NCI-H187 treated with DMSO at 0.1 percent for 48 hours (cell line): ENCODE measurements at regions not wholly inside any gene's neighbourhood (a gene's known extent, or its start where the extent isn't known, plus 50 kb on each side); places are given as distances from the start of the nearest gene placed in this dataset.
"Not testable (repeated sequence)": the region's sequence is repeated elsewhere in the genome, so short reads cannot be mapped to it uniquely, and the experiment has no call there.

Experiments
- DNase-seq: peaks from one replicate; lab custom pipeline; 2025; lab: John Stamatoyannopoulos, UW

DNA sequence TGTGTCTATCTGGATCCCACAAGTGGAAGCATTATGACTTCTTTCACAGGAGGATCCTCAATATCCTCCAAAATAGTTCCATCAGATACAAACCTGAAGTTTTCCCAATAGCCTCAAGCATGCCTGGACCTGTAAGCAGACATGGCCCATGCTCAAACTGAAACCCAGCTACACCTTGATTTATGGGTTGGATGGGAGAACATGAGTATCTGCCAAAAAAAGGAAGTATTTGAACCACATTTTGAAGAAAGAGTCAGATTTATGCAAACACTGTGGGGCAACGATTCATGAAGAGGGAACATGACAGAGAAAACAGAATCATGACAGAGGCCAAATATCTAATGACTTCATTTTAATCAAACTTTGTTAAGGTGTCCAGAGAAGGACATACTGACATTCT lies 351.0 kb upstream of the NFIA start:
- no peak for DNase-seq

DNA sequence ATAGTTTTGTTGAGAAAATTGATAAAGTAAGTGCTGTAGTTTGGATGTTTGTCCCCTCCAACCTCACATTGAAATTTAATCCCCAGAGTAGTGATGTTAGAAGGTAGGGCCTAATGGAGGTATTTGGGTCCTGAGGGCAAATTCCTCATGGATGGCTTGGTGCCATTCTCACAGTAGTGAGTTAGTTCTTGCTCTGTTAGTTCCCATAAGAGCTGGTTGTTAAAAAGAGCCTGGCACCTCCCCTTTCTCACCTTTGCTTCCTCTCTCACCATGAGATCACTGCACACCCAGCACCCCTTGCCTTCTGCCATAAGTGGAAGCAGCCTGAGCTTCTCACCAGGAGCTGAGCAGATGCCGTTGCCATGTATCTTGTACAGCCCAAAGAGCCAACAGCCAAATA lies 354.8 kb upstream of the NFIA start:
- DNase-seq = no peak

DNA sequence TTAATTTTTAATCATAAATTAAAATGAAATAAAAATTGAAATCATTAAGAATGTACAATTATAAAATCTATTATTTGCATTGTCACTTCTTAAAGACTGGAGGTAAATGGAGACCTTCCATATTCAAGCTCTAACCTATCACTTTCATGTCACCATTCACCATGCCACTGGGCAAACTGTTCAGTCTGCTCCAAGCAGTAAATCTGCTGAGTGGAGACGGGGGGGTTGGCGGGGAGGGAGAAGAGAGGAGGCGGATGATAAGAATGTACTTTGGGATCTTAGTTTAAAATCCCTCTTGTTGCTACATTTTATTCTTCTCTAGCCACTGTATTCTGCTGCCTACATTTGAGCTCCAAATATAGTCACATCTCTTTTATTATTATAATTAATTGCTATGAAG lies 365.9 kb upstream of the NFIA start:
- no peak for DNase-seq

GRCh38 chr1:60715970-60716369 lies 366.4 kb upstream of the NFIA start:
- DNase-seq = no peak

DNA sequence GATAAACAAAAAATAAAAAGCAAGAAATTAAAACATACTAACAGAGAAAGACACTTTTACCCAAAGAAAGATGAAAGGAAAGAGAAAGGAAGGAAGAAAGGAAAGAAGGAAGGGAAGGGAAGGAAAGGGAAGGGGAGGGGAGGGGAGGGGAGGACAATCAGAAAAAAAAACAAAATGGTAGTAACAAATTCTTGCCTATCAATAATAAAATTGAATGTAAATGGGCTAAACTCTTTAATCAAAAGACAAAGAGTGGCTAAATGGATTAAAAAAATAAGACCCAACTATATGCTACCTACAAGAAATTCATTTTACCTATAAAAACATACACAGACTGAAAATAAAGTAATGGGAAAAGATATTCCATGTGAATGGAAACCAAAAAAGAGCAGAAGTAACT lies 372.9 kb upstream of the NFIA start:
- no peak for DNase-seq

DNA sequence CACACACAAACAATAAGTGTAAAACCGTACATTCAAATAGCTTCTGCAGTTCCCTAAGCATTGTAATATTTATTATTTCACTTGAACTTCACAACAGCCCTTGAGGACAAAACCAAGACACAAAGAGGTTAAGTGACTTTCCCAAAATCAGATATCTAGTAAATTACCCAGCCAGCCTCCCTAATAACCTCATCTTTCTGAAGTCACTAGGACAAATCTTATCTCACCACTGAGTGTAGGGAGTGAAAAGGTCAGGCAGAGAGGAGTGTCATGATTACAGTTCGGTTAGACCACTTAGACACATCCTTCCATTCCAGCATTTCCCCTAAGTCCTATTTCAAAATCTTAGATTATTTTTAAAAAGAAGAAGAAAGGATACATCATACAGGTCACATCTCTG lies 377.3 kb upstream of the NFIA start:
- DNase-seq = no peak

DNA sequence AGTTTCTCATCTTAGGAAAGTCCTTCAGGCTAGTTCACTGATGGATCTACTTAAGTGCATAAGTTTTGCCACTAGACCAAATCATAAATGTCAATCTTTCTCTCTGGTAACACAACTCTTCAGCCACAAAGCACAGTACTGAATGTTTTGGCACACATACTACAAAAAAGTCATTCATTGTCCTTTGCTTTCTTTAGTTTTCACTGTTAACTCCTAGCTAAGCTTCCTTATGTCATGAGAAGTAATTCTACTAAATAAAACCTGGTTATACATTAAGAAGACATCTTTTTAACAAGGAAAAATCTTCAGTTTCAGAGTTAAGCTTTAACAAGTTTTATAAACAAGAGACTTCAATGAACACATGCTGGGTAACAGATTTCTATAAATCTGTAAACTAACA lies 379.2 kb upstream of the NFIA start:
- no peak for DNase-seq

DNA sequence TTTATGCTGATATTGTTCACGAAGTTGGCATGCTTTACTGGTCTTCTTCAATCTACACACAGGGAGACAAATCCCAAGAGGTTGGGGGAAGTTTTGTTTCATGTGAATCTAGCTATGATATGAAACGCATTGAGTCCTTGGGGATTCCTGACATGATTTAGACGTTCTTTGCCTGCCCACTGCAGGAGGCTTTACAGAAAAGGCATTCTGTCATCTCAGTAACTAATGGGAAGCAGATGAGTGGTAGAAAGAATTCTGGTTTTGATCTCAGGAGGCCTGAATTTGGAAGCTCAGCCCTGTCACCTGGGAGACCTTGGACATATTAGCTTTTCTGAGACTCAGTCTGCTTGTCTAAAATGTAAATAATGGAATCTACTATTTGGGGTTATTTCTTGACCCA lies 383.0 kb upstream of the NFIA start:
- DNase-seq = no peak

DNA sequence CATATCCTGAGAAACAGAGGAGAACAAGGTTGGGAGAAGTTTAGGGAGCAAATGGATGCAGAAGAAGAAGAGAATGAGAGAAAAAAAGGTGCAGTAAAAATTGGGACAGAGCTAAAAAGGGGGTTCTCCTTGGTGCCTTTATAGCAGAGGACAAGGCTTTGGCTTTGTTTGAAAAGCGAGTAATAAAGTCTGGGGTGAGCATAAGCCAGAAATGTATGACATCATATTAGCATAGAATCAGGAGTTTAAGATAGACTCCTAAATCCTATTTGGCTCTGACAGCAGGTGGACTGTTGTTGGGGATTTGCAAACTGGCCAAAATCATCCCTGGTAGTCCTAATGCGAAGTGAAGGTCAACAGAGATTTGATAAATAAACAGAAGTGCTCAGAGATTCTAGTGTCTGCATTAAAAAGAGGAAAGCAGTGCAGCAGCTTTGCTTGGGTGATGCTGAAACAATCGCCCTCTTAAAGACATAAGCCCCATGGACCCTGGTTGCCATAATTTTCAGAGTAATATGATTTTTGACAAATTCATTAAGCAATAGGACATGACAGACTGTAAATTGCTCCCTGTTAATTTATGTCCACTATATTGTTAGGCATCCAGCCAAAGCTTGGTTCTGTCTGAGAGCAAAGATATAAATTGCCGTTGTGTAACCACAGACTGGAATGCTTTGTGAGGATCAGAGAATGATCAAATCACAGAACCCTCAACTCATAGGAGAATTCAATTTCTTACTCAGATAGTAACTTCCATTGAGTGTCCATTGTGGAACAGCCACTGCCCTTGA lies 385.0 kb upstream of the NFIA start:
- no peak for DNase-seq

DNA sequence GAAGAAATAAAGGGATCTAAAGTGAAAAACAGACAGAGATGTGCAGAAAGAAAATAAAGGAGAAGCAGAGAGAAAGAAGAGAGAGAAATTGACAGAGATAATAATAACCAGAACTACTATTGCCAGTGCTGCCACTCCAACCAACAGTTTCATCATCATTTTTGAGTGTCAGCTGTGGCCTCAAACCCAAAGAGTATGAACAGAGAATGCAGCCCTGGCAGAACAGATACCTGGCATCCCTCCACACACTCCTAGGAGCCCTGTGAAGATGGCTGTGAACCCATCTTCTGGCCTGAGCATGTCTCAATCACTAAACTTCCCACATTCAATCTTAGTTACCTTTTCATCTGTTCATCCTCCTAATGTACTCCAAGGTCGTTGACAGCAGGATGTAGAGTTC lies 385.8 kb upstream of the NFIA start:
- no peak for DNase-seq

GRCh38 chr1:60695716-60696171 lies 386.6 kb upstream of the NFIA start:
- no peak for DNase-seq

DNA sequence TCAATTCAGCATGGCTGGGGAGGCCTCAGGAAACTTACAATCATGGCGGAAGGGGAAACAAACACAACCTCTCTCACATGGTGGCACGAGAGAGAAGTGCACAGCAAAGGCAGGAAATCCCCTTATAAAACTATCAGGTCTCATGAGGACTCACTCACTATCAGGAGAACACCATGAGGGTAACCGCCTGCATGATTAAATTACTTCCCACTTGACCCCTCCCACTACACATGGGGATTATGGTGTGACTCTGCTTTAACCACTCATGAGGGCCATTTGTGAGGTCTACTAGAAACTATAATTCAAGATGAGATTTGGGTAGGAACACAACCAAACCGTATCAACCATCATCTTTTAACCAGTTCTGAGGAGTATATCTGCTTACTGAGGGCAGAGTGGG lies 387.4 kb upstream of the NFIA start:
- no peak for DNase-seq

DNA sequence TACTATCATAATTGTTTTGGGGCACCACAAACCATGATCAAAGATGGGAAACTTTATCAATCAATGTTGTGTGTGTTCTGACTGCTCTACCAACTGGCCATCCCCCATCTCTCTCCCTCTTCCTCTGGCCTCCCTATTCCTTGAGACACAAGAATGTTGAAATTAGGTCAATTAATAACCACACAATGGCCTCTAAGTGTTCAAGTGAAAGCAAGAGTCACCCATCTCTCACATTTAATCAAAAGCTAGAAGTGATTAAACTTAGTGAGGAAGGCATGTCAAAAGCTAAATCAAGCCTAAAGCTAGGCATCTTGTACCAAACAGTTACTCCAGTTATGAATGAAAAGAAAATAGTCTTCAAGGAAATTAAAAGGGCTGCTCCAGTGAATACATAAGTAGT lies 390.3 kb upstream of the NFIA start:
- no peak for DNase-seq

DNA sequence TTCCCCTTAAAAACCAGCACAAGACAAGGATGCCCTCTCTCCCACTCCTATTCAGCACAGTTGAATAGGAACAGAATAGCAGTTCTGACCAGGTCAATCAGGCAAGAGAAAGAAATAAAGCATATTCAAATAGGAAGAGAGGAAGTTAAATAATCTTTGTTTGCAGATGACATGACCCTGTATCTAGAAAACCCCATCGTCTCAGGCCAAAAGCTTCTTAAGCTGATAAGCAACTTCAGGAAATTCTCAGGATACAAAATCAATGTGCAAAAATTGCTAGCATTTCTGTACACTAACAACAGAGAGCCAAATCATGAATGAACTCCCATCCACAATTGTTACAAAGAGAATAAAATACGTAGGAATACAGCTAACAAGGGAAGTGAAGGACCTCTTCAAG lies 394.1 kb upstream of the NFIA start:
- DNase-seq = not testable (repeated sequence)

DNA sequence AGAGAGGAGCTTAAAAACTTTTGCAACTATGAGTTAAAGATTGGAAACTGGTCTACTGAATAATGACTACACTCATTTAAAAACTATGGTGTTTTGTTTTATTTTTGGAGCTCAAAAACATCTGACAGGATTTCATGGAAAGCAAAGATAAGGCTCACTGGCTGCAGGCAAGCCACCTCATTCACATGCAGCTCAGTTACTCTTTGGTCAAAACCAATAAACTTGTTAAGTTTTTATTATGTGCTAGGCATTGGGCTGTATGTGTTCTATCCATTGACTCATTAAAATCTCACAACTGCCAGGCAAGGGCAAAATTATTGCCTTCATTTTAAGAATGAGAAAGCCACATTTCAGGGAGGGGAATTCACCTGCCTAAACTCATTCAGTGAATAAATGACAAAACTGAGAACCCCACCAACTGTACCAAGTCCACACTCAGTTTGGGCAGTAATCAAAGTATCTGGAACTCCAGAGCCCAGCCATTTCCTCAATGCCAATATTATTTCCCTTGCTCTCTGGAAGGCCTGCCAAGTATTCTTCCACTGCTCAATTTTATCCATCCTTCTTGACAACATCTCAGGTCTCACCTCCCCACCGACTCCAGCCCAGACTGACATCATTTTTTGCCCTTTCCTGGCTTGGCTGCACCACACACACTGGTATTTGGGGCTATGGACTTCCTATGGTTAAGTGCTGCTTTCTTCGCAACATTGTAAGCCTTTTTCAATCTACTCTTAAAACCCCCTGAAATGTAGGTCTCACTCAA lies 401.1 kb upstream of the NFIA start:
- no peak for DNase-seq

GRCh38 chr1:60679524-60680375 lies 402.6 kb upstream of the NFIA start:
- no peak for DNase-seq

DNA sequence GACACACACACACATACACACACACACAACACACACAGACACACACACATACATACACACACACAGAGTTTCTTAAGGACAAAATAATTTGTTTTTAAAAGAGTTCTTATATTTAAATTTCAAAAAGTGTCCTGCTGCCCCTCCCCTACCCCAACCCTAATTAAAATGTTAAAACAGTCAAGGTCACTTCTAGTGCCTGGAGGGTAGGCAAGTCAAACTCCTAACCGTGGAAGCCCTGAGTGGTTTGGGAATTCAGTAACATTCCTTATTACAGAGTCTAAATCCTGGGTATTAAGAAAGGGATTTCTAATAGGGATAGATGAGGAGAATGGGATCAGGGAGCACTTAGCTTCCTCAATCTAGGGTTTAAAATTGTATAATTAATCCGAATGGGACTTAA lies 403.6 kb upstream of the NFIA start:
- no peak for DNase-seq

- DNase-seq = no peak
These were observed 404.0 kb upstream of the NFIA start for GRCh38 chr1:60678391-60678790.

- DNase-seq = no peak
These were observed 409.9 kb upstream of the NFIA start for GRCh38 chr1:60672449-60672848.

DNA sequence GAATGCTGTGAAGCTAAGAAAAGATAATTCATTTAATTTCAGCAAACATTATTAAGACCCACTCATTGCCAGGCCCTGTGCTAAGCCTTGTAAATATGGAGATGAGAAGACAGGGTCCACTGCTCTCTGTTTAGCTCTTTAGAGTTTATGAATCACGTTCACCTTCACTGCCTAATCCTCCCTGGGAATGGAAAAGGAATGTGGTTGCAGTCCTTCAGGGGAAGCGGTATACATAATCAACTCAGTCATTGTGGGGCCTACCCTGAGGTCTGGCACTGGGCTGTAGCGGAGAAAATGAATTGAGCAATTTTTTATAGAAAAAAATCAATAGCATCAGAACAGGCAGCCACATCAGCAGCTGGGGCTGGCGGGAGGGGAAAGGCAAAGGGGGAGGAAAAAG lies 412.1 kb upstream of the NFIA start:
- no peak for DNase-seq

GRCh38 chr1:60668585-60668984 lies 413.8 kb upstream of the NFIA start:
- no peak for DNase-seq

DNA sequence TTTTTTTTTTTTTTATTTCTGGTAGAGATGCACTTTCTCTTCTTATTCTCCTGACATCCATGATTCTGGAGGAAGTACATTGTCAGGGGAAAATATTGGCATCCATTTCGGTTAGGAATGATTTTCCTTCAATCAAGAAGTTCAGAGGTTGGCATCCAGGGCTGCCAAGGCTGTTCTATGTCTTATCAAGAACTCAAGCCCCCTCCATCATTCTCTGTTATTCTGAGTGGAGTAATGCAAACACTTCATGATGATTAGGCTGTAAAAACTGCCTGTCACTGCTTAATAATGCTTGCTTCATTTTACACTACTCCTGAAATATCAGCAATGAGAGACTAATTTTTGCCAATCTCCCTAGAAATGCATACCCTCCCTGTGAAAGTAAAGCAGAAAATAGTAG lies 417.1 kb upstream of the NFIA start:
- DNase-seq = no peak
